NCI-H1092 treated with DMSO at 0.1 percent for 48 hours (cell line): ENCODE measurements at regions not wholly inside any gene's neighbourhood (a gene's known extent, or its start where the extent isn't known, plus 50 kb on each side); places are given as distances from the start of the nearest gene placed in this dataset.

Source experiments
- DNase-seq: peaks from one replicate; lab custom pipeline; 2025; lab: John Stamatoyannopoulos, UW

- DNase-seq: peak; percentile 100
Observed at GRCh38 chr1:181390410-181391077, 92.8 kb upstream of the CACNA1E start.

- DNase-seq: peak; percentile 97
Observed at GRCh38 chr1:181391301-181391900, 91.9 kb upstream of the CACNA1E start.

GRCh38 chr1:181392133-181392532 is 91.2 kb upstream of the CACNA1E start:
- DNase-seq: no peak

- peak; percentile 21 for DNase-seq
Observed at GRCh38 chr1:181392613-181393220, 90.6 kb upstream of the CACNA1E start.

- no peak for DNase-seq
Observed at GRCh38 chr1:181394766-181395165, 88.6 kb upstream of the CACNA1E start.

GRCh38 chr1:181396171-181396670 is 87.1 kb upstream of the CACNA1E start:
- DNase-seq: no peak

- DNase-seq: no peak
Observed at GRCh38 chr1:181396811-181397210, 86.5 kb upstream of the CACNA1E start.

GRCh38 chr1:181397845-181398244 is 85.5 kb upstream of the CACNA1E start:
- no peak for DNase-seq

- DNase-seq: no peak
Observed at GRCh38 chr1:181398544-181398943, 84.8 kb upstream of the CACNA1E start.

GRCh38 chr1:181405584-181405983 is 77.7 kb upstream of the CACNA1E start:
- no peak for DNase-seq

- peak; percentile 25 for DNase-seq
Observed at GRCh38 chr1:181406989-181407388, 76.3 kb upstream of the CACNA1E start.

- DNase-seq: no peak
Observed at GRCh38 chr1:181409981-181410380, 73.3 kb upstream of the CACNA1E start.

- DNase-seq: no peak
Observed at GRCh38 chr1:181412746-181413145, 70.6 kb upstream of the CACNA1E start.

GRCh38 chr1:181413195-181413815 is 70.0 kb upstream of the CACNA1E start:
- no peak for DNase-seq

- no peak for DNase-seq
Observed at GRCh38 chr1:181413836-181414235, 69.5 kb upstream of the CACNA1E start.

- no peak for DNase-seq
Observed at GRCh38 chr1:181416268-181416860, 67.0 kb upstream of the CACNA1E start.

- DNase-seq: no peak
Observed at GRCh38 chr1:181417915-181418314, 65.4 kb upstream of the CACNA1E start.

GRCh38 chr1:181423301-181423918 is 59.9 kb upstream of the CACNA1E start:
- DNase-seq: peak; percentile 85

- DNase-seq: peak; percentile 89
Observed at GRCh38 chr1:181424786-181425403, 58.4 kb upstream of the CACNA1E start.

GRCh38 chr1:181425566-181425965 is 57.8 kb upstream of the CACNA1E start:
- no peak for DNase-seq

GRCh38 chr1:181429462-181429861 is 53.9 kb upstream of the CACNA1E start:
- no peak for DNase-seq
